ENCODE measurements at regions not wholly inside any gene's neighbourhood (a gene's known extent, or its start where the extent isn't known, plus 50 kb on each side); places are given as distances from the start of the nearest gene placed in this dataset.

DNA sequence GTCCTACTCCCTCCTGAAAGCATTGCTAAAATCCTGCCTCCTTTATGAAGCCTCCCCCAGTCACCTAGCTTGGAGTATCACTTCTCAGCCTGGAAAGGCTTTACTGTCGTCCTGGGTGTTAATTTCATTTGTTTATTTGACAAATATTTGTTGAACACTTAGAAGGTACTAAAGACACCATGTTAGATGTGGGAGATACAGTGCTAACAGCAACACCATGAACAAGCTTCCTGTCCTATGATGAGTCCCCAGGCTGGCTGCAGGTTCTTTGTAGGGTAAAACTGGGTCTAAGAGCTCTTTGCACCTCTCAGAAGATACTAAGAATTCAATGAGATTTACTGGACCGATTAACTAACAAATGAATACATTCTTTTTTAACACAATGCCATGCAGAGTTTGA, 109.2 kb upstream of the TMEM170B start:
- no peaks in the 10 kb centered on the region for H3K36me3 ChIP-seq (ENCODE audit: control insufficient read depth, insufficient read depth, low read length)
- TF ChIP-seq, protein P1, sequence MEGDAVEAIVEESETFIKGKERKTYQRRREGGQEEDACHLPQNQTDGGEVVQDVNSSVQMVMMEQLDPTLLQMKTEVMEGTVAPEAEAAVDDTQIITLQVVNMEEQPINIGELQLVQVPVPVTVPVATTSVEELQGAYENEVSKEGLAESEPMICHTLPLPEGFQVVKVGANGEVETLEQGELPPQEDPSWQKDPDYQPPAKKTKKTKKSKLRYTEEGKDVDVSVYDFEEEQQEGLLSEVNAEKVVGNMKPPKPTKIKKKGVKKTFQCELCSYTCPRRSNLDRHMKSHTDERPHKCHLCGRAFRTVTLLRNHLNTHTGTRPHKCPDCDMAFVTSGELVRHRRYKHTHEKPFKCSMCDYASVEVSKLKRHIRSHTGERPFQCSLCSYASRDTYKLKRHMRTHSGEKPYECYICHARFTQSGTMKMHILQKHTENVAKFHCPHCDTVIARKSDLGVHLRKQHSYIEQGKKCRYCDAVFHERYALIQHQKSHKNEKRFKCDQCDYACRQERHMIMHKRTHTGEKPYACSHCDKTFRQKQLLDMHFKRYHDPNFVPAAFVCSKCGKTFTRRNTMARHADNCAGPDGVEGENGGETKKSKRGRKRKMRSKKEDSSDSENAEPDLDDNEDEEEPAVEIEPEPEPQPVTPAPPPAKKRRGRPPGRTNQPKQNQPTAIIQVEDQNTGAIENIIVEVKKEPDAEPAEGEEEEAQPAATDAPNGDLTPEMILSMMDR (IDR thresholded peaks at IDR 0.05; ENCODE audit: insufficient read depth, low read length, poor library complexity, severe bottlenecking), result no peak
- H3K27me3 ChIP-seq (ENCODE audit: control insufficient read depth, insufficient read depth, low read length), result no peaks in the 10 kb centered on the region
- no peak overlapping the region for H3K4me3 ChIP-seq (ENCODE audit: low read depth, low read length)
- DNase-seq (ENCODE audit: low read depth), result no peak

DNA sequence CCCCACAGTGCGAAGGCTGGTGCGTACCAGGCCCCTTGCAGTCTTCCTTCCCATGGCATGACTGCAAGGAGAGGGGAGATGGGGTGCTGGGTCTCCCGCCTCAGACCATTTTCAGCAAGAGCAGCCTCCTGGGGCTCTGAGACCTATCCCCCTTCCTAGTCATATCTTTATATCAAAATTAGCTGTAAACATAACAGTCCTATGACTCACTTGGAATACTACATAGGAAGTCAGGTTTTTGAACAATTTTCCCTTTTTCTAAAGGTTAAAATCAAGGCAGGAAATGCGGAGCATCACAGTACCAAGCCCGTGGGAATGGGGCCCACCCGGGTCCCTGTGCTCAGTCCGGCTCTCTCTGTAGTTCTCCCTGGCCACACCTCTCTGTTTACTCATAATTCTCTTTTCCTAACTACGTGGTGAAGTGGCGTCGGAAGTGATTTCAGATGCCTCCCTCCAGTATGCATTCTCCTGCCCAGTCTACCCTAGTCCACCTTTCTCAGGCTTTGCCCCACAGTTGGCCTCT, 109.8 kb upstream of the TMEM170B start:
- no peak for DNase-seq (ENCODE audit: low read depth)
- Histone ChIP-seq H3K27me3 (ENCODE audit: control insufficient read depth, insufficient read depth, low read length) (no peaks in the 10 kb centered on the region), H3K4me3 (ENCODE audit: low read depth, low read length) (no peak overlapping the region), H3K36me3 (ENCODE audit: control insufficient read depth, insufficient read depth, low read length) (no peaks in the 10 kb centered on the region)
- TF ChIP-seq, protein P1 (IDR thresholded peaks at IDR 0.05; ENCODE audit: insufficient read depth, low read length, poor library complexity, severe bottlenecking), result no peak

DNA sequence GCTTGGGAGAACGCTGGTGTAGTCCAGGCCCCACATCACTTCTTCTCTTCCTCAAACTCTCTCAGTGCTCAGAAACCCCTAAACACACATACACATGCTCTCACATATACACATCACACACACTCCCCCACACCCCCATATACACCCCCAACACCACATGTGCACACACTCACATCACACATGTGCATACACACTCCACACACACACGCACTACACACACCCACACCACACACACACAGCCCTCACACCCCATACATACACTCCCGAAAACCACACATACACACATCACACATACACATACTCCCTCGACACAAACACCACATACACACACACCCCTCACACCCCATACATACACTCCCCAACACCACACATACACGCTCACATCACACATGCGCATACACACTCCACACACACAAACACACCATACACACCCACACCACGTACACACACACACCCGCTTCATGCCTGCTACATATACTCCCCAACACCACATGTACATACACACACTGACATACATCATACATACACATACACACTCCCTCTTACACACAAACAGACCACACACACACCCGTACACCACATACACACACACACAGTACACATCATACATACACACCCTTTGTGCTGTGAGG, 110.3 kb upstream of the TMEM170B start:
- H3K36me3 ChIP-seq (ENCODE audit: control insufficient read depth, insufficient read depth, low read length), result no peaks in the 10 kb centered on the region
- TF ChIP-seq, protein P1 (IDR thresholded peaks at IDR 0.05; ENCODE audit: insufficient read depth, low read length, poor library complexity, severe bottlenecking), result no peak
- no peaks in the 10 kb centered on the region for H3K27me3 ChIP-seq (ENCODE audit: control insufficient read depth, insufficient read depth, low read length)
- H3K4me3 ChIP-seq (ENCODE audit: low read depth, low read length), result no peak overlapping the region
- DNase-seq (ENCODE audit: low read depth), result no peak

- TF ChIP-seq, protein P1 (IDR thresholded peaks at IDR 0.05; ENCODE audit: insufficient read depth, low read length, poor library complexity, severe bottlenecking), result no peak
- Histone ChIP-seq H3K4me3 (ENCODE audit: low read depth, low read length) (no peak overlapping the region), H3K36me3 (ENCODE audit: control insufficient read depth, insufficient read depth, low read length) (no peaks in the 10 kb centered on the region), H3K27me3 (ENCODE audit: control insufficient read depth, insufficient read depth, low read length) (no peaks in the 10 kb centered on the region)
- no peak for DNase-seq (ENCODE audit: low read depth)
Observed at GRCh38 chr6:11426571-11426970, 111.0 kb upstream of the TMEM170B start.

GRCh38 chr6:11425876-11426275, 111.7 kb upstream of the TMEM170B start:
- H3K36me3 ChIP-seq (ENCODE audit: control insufficient read depth, insufficient read depth, low read length), result no peaks in the 10 kb centered on the region
- TF ChIP-seq, protein P1 (IDR thresholded peaks at IDR 0.05; ENCODE audit: insufficient read depth, low read length, poor library complexity, severe bottlenecking), result no peak
- H3K27me3 ChIP-seq (ENCODE audit: control insufficient read depth, insufficient read depth, low read length), result no peaks in the 10 kb centered on the region
- no peak overlapping the region for H3K4me3 ChIP-seq (ENCODE audit: low read depth, low read length)
- DNase-seq (ENCODE audit: low read depth), result no peak

DNA sequence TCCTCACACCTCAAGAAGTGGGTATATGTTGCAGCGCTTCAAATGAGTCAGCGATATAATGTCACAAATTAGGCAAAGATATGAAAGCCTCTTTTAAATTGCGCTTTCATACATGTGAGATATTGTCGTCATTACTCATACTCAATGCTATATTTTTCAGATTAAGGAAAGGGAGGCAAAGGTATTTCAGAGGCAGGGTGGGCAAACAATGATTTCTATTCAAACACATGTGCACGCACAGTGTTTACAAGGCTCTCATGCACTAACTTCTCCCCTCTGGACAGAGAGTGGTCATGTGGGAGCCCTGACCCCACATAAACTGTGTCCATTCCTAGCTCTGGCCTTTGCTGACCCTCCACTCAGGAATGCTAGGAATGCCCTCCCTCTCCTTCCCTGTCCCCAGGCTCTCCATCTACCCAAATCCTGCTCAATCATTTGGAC, 112.1 kb upstream of the TMEM170B start:
- DNase-seq (ENCODE audit: low read depth), result no peak
- TF ChIP-seq, protein P1 (IDR thresholded peaks at IDR 0.05; ENCODE audit: insufficient read depth, low read length, poor library complexity, severe bottlenecking), result no peak

More for the DNA sequence above, 112.1 kb upstream of the TMEM170B start:
- no peaks in the 10 kb centered on the region for H3K36me3 ChIP-seq (ENCODE audit: control insufficient read depth, insufficient read depth, low read length)
- H3K4me3 ChIP-seq (ENCODE audit: low read depth, low read length), result no peak overlapping the region
- H3K27me3 ChIP-seq (ENCODE audit: control insufficient read depth, insufficient read depth, low read length), result no peaks in the 10 kb centered on the region
